ENCODE measurements at regions not wholly inside any gene's neighbourhood (a gene's known extent, or its start where the extent isn't known, plus 50 kb on each side); places are given as distances from the start of the nearest gene placed in this dataset.
A peak's percentile ranks its signal among the peaks of the same experiment; 100 is the strongest.

DNA sequence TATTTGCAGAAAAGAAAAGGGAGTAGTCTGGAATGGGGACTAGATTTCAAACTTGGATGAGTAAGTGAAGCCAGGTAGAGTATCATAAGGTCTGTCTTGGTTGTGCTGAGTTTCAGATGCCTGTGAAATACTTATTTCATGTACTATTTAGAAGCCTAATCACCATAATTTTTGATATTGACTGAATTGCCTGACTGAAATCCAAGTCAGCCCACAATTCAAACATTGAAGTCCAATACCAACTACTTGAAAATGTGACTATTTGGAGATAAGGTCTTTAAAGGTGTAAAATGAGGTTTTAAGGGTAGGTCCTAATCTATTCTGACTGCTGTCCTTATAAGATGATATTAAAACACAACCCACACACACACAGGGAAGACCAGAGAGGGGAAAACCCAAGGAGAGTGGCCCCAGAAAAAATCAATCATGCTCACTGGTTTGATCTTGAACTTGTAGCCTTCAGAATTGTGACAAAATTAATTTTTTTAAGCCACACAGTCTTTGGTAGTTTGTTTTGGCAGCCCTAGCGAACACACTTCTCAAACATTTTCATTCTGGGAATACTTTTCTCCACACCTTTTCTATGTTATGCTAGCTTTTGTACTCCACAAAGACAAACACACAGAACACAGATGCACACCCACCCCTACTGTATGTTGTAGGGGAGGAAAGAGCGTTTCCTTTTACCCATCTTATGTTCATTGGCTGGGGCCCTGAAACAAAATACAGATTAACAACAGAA is 126.3 kb downstream of the HFE start:
- Histone ChIP-seq H3K9me3 (ENCODE audit: control insufficient read depth, low read length) (no peaks in the 10 kb centered on the region), H3K27me3 (replicated peaks; ENCODE audit: control insufficient read depth, insufficient read depth, low read length) (peaks cover 3% of the 10 kb centered on the region), H3K36me3 (ENCODE audit: control insufficient read depth, insufficient read depth, low read length, severe bottlenecking) (no peaks in the 10 kb centered on the region), H3K4me3 (ENCODE audit: low read length) (no peak overlapping the region), H3K4me1 (ENCODE audit: control insufficient read depth, insufficient read depth, low read length) (peaks cover 18% of the 10 kb centered on the region), H3K9ac (ENCODE audit: low read length) (no peak overlapping the region)
- no peak for DNase-seq (ENCODE audit: low read depth)

DNA sequence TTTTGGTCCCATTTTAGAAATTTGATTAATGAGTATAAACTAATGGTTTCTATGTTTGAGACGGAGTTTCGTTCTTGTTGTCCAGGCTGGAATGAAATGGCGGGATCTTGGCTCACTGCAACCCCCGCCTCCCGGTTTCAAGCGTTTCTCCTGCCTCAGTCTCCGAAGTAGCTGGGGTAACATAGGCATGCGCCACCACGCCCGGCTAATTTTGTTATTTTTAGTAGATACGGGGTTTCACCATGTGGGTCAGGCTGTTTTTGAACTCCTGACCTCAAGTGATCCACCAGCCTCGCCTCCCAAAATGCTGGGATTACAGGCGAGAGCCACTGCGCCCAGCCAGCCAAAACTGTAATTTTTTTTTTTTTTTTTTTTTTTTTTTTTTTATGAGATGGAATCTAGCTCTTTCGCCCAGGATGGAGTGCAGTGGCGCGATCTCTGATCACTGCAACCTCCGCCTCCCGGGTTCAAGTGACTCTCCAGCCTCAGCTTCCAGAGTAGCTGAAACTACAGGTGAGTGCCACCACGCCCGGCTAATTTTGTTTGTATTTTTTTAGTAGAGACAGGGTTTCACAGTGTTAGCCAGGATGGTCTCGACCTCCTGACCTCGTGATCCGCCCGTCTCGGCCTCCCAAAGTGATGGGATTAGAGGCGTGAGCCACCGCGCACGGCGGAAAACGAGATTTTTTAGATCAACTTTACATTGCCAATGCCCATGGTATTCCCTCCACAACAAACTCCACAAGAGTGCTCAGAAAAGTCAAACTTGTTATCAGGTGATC is 127.8 kb downstream of the HFE start:
- H3K9me3 ChIP-seq (ENCODE audit: control insufficient read depth, low read length): no peaks in the 10 kb centered on the region
- H3K9ac ChIP-seq (ENCODE audit: low read length): no peak overlapping the region
- H3K27me3 ChIP-seq (replicated peaks; ENCODE audit: control insufficient read depth, insufficient read depth, low read length): no peaks in the 10 kb centered on the region
- H3K4me3 ChIP-seq (ENCODE audit: low read length): peak overlapping the region; percentile 83
- H3K36me3 ChIP-seq (ENCODE audit: control insufficient read depth, insufficient read depth, low read length, severe bottlenecking): no peaks in the 10 kb centered on the region
- no peak for DNase-seq (ENCODE audit: low read depth)
- H3K4me1 ChIP-seq (ENCODE audit: control insufficient read depth, insufficient read depth, low read length): peaks cover 18% of the 10 kb centered on the region

DNA sequence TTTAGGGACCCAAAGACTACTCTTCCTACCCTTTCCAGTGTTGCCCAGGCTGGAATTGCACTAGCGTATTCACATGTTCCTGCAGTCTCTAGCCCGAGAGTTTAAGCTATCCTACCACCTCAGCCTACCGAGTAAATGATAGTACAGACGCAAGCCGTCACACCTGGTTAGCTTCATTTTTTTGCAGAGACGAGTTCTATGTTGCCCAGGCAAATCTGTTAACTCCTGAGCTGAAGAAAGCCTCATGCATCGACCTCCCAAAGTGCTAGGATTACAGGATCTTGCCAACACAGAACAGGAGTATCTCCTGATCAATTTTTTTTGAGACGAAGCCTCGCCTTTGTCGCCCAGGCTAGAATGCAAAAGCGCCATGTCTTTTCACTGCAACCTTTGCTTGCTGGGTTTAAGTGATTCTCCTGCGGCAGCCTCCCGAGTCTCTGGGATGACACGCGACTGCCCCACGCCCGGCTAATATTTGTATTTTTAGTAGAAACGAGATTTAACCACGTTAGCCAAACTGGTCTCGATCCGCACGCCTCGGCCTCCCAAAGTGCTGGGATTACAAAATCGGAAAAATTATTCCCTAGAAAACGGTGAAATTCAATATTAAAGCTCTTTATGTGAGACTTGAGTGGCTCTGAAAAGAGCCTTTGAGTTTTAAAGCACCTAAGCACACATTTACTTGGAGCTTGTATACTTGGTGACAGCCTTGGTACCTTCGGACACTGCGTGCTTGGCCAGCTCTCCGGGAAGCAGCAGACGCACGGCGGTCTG is 128.5 kb downstream of the HFE start:
- Histone ChIP-seq H3K9me3 (ENCODE audit: control insufficient read depth, low read length) (no peaks in the 10 kb centered on the region), H3K4me3 (ENCODE audit: low read length) (peak overlapping the region; percentile 83), H3K4me1 (ENCODE audit: control insufficient read depth, insufficient read depth, low read length) (peaks cover 18% of the 10 kb centered on the region), H3K9ac (ENCODE audit: low read length) (no peak overlapping the region), H3K36me3 (ENCODE audit: control insufficient read depth, insufficient read depth, low read length, severe bottlenecking) (no peaks in the 10 kb centered on the region), H3K27me3 (replicated peaks; ENCODE audit: control insufficient read depth, insufficient read depth, low read length) (no peaks in the 10 kb centered on the region)
- DNase-seq (ENCODE audit: low read depth): peak; percentile 44

DNA sequence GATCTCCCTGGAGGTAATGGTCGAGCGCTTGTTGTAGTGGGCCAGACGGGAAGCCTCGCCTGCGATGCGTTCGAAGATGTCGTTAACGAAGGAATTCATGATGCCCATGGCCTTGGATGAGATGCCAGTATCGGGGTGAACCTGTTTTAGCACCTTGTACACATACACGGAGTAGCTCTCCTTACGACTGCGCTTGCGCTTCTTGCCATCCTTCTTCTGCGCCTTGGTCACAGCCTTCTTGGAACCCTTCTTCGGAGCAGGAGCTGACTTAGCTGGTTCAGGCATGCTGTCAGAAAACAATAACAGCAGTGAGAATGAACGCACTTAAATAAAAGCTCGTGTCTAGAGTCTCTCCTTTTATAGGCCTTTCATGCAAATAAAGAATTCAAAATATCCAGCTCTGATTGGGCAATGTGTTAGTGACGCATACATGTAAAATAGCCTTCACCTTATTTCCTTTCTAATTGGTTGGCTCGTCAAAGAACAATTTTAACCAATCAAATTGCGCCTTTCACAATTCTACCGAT is 129.2 kb downstream of the HFE start:
- Histone ChIP-seq H3K9ac (ENCODE audit: low read length) (peak overlapping the region; percentile 74), H3K27me3 (replicated peaks; ENCODE audit: control insufficient read depth, insufficient read depth, low read length) (no peaks in the 10 kb centered on the region), H3K4me3 (ENCODE audit: low read length) (peak overlapping the region; percentile 83), H3K4me1 (ENCODE audit: control insufficient read depth, insufficient read depth, low read length) (peaks cover 18% of the 10 kb centered on the region), H3K36me3 (ENCODE audit: control insufficient read depth, insufficient read depth, low read length, severe bottlenecking) (no peaks in the 10 kb centered on the region), H3K9me3 (ENCODE audit: control insufficient read depth, low read length) (no peaks in the 10 kb centered on the region)
- DNase-seq (ENCODE audit: low read depth): peak; percentile 99

DNA sequence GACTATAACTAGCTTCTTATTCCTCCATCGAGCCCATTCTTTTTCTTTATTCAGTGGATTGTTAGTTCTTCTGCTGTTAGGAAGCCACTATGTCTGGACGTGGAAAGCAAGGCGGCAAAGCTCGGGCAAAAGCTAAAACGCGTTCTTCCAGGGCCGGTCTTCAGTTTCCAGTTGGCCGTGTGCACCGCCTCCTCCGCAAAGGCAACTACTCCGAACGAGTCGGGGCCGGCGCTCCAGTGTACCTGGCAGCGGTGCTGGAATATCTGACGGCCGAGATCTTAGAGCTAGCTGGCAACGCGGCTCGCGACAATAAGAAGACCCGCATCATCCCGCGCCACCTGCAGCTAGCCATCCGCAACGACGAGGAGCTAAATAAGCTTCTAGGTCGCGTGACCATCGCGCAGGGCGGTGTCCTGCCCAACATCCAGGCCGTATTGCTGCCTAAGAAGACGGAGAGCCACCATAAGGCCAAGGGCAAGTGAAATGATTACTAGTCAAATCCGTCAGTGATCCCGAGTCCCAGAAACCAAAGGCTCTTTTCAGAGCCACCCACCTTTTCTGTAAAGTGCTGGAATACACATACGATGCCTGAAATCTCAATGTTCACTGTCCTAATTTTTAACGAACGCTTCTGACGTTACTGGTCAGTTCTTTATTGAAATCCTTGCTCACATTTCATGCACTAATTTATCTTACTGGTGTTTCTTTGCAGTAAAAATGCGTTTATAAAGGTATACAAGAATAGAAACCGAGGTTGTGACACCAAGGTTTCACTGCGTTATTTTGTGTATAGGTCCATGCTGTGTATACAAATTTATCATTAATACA is 129.9 kb downstream of the HFE start:
- H3K36me3 ChIP-seq (ENCODE audit: control insufficient read depth, insufficient read depth, low read length, severe bottlenecking): no peaks in the 10 kb centered on the region
- peaks cover 18% of the 10 kb centered on the region for H3K4me1 ChIP-seq (ENCODE audit: control insufficient read depth, insufficient read depth, low read length)
- H3K27me3 ChIP-seq (replicated peaks; ENCODE audit: control insufficient read depth, insufficient read depth, low read length): no peaks in the 10 kb centered on the region
- peak overlapping the region; percentile 83 for H3K4me3 ChIP-seq (ENCODE audit: low read length)
- peak overlapping the region; percentile 74 for H3K9ac ChIP-seq (ENCODE audit: low read length)
- peak; percentile 96 for DNase-seq (ENCODE audit: low read depth)
- no peaks in the 10 kb centered on the region for H3K9me3 ChIP-seq (ENCODE audit: control insufficient read depth, low read length)

DNA sequence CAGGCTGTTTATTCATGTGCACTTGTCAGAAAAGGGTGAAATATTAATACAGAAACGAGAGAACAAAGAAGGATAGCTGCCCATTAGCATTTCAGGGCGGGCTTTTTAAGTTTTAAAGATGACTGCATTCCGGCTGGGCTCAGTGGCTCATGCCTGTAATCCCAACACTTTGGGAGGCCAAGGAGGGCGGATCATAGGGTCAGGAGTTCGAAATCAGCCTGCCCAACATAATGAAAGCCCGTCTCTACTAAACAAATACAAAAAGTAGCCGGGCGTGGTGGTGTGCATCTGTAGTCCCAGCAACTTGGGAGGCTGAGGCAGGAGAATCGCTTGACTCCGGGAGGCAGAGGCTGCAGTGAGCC is 130.5 kb downstream of the HFE start:
- Histone ChIP-seq H3K36me3 (ENCODE audit: control insufficient read depth, insufficient read depth, low read length, severe bottlenecking) (no peaks in the 10 kb centered on the region), H3K4me1 (ENCODE audit: control insufficient read depth, insufficient read depth, low read length) (peaks cover 18% of the 10 kb centered on the region), H3K9me3 (ENCODE audit: control insufficient read depth, low read length) (no peaks in the 10 kb centered on the region), H3K27me3 (replicated peaks; ENCODE audit: control insufficient read depth, insufficient read depth, low read length) (no peaks in the 10 kb centered on the region), H3K4me3 (ENCODE audit: low read length) (peak overlapping the region; percentile 83), H3K9ac (ENCODE audit: low read length) (peak overlapping the region; percentile 74)
- peak; percentile 55 for DNase-seq (ENCODE audit: low read depth)

DNA sequence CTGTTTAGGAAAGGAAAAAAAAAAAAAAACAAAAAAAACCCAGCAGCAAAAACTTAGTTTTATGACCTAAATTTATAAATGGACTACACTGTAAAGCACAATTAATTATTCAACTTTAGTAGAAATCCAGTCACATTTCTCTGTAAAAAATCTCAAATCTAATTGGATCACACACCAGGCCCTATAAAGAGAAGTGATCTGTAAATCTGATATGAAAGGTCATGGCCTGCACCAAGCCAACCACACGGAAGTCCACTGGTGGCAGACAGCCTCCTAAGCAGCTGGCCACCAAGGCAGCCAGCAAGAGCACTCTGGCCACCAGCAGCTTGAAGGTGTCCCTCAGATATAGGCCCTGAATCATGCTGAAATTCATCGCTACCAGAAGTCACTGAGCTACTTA is 131.6 kb downstream of the HFE start:
- Histone ChIP-seq H3K9ac (ENCODE audit: low read length) (no peak overlapping the region), H3K36me3 (ENCODE audit: control insufficient read depth, insufficient read depth, low read length, severe bottlenecking) (no peaks in the 10 kb centered on the region), H3K9me3 (ENCODE audit: control insufficient read depth, low read length) (no peaks in the 10 kb centered on the region), H3K27me3 (replicated peaks; ENCODE audit: control insufficient read depth, insufficient read depth, low read length) (no peaks in the 10 kb centered on the region), H3K4me3 (ENCODE audit: low read length) (no peak overlapping the region), H3K4me1 (ENCODE audit: control insufficient read depth, insufficient read depth, low read length) (peaks cover 18% of the 10 kb centered on the region)
- no peak for DNase-seq (ENCODE audit: low read depth)

DNA sequence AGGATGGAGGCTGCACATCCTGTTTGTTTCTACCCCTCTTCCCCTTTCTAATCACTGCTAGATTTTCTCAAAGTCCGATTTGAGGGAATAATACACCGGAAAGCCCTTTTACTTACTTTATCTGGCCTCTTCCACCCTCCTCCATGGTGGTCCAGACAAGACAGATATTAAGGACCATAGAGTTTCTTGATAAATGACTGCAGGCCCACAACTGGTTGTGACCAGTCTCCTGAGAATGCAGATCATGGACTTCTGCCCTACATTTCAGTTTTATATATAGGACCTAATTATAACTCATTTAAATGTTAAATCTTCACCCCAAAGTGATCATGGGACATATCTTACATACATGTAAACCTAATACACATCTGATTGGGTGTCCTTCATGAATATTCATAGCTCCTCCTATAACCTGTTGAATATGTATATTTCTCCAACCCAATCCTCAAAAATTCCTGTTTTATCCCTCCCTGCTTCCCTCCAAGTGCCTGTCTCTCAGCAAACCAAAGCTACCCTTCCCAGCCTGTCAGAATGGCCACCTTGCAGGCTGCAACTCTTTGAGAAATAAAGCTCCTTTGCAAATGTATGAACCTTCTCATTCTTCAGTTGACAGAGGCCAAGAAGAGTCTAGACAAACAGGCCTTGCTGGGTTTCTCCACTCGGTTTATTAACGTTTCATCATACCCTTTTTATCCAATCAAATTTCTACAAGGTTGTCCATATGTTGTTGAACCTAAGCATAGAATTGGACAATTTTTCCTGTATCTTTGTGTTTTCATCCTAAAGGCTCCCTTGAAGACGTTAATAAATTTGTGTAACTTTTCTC is 133.1 kb downstream of the HFE start:
- Histone ChIP-seq H3K27me3 (replicated peaks; ENCODE audit: control insufficient read depth, insufficient read depth, low read length) (no peaks in the 10 kb centered on the region), H3K9ac (ENCODE audit: low read length) (no peak overlapping the region), H3K9me3 (ENCODE audit: control insufficient read depth, low read length) (no peaks in the 10 kb centered on the region), H3K36me3 (ENCODE audit: control insufficient read depth, insufficient read depth, low read length, severe bottlenecking) (no peaks in the 10 kb centered on the region), H3K4me3 (ENCODE audit: low read length) (no peak overlapping the region), H3K4me1 (ENCODE audit: control insufficient read depth, insufficient read depth, low read length) (peaks cover 21% of the 10 kb centered on the region)
- DNase-seq (ENCODE audit: low read depth): no peak

DNA sequence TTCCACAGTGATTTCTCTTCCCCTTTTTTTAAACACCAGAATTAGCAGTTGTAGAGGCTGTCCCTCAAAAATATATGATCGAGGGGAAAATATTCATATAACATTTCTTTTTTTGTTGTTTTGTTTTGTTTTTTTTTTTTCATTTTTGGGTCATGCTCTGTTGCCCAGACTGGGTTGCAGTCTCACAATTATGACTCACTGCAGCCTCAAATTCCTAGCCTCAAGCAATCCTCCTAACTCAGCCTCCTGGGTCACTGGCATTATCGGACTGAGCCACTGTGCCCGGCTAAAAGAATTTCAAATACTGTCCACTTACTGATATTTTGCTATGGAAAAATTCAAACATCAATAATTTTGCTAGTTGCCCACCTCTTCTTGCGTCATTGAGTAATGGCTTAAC is 134.0 kb downstream of the HFE start:
- H3K36me3 ChIP-seq (ENCODE audit: control insufficient read depth, insufficient read depth, low read length, severe bottlenecking): no peaks in the 10 kb centered on the region
- H3K4me1 ChIP-seq (ENCODE audit: control insufficient read depth, insufficient read depth, low read length): peaks cover 18% of the 10 kb centered on the region
- no peak for DNase-seq (ENCODE audit: low read depth)
- H3K9ac ChIP-seq (ENCODE audit: low read length): no peak overlapping the region
- H3K27me3 ChIP-seq (replicated peaks; ENCODE audit: control insufficient read depth, insufficient read depth, low read length): no peaks in the 10 kb centered on the region
- no peak overlapping the region for H3K4me3 ChIP-seq (ENCODE audit: low read length)
- peaks cover 4% of the 10 kb centered on the region for H3K9me3 ChIP-seq (ENCODE audit: control insufficient read depth, low read length)

DNA sequence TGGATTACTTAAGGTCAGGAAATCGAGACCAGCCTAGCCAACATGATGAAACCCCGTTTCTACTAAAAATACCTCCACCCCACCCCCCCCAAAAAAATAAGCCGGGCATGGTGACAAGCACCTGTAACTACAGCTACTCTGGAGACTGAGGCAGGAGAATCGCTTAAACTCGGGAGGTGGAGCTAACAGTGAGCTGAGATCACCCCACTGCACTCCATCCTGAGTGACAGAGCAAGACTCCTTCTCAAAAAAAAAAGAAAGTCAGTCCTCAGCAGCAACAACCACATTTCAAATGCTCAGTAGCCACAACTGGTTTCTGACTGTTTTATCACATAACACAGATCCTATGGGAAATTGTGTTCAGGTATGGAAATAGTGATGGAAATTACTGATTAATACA is 135.3 kb downstream of the HFE start:
- Histone ChIP-seq H3K4me1 (ENCODE audit: control insufficient read depth, insufficient read depth, low read length) (peaks cover 10% of the 10 kb centered on the region), H3K27me3 (replicated peaks; ENCODE audit: control insufficient read depth, insufficient read depth, low read length) (no peaks in the 10 kb centered on the region), H3K9me3 (ENCODE audit: control insufficient read depth, low read length) (peaks cover 4% of the 10 kb centered on the region), H3K9ac (ENCODE audit: low read length) (no peak overlapping the region), H3K36me3 (ENCODE audit: control insufficient read depth, insufficient read depth, low read length, severe bottlenecking) (no peaks in the 10 kb centered on the region), H3K4me3 (ENCODE audit: low read length) (no peak overlapping the region)
- no peak for DNase-seq (ENCODE audit: low read depth)
